Fibroblast of lung (primary cell): ENCODE measurements at regions not wholly inside any gene's neighbourhood (a gene's known extent, or its start where the extent isn't known, plus 50 kb on each side); places are given as distances from the start of the nearest gene placed in this dataset.
A peak's percentile ranks its signal among the peaks of the same experiment; 100 is the strongest.

Source experiments
- DNase-seq, 2 donors: peaks; one replicate each; pipeline versions ENCODE4 v3.0.0 to v3.0.0-alpha.2; 2010; ENCODE audit warnings: low read depth in 2 of 2
- H2AFZ ChIP-seq: 2 replicates; pipeline ENCODE4 v1.5.1; 2012; ENCODE audit warnings: low read length, control low read depth, inconsistent platforms
- H3K27ac ChIP-seq: 2 replicates; pipeline ENCODE4 v1.5.1; 2011; ENCODE audit warnings: low read length, control low read depth; ENCODE audit not compliant: insufficient read depth
- H3K27me3 ChIP-seq: 2 replicates; pipeline ENCODE4 v1.5.1; 2011; ENCODE audit warnings: mild to moderate bottlenecking, low read length; ENCODE audit not compliant: control insufficient read depth, insufficient read depth
- H3K36me3 ChIP-seq: 2 replicates; pipeline ENCODE4 v1.5.1; 2011; ENCODE audit warnings: low read length; ENCODE audit not compliant: control insufficient read depth, insufficient read depth
- H3K4me1 ChIP-seq: 2 replicates; pipeline ENCODE4 v1.5.1; 2011; ENCODE audit warnings: low read length; ENCODE audit not compliant: control insufficient read depth, insufficient read depth; ENCODE audit errors: extremely low read depth
- H3K4me2 ChIP-seq: 2 replicates; pipeline ENCODE4 v1.5.1; 2011; ENCODE audit warnings: low read length, control low read depth; ENCODE audit not compliant: insufficient read depth; ENCODE audit errors: extremely low read depth
- H3K4me3 ChIP-seq, 4 experiments: fragments of 200-600 bp in 1 of 4; sonication (generic) in 1 of 4; replicated peaks in 1 of 4; 2 replicates each; pipeline ENCODE4 v1.5.1; 2011 to 2016; ENCODE audit warnings: low read length in 4 of 4, low read depth in 3 of 4, mild to moderate bottlenecking in 3 of 4, control low read depth in 2 of 4, inconsistent platforms in 1 of 4, mixed read lengths in 1 of 4; ENCODE audit not compliant: insufficient read depth in 1 of 4; ENCODE audit errors: control extremely low read depth in 1 of 4
- H3K79me2 ChIP-seq: 2 replicates; pipeline ENCODE4 v1.5.1; 2012; ENCODE audit warnings: mild to moderate bottlenecking, low read length, inconsistent platforms; ENCODE audit not compliant: control insufficient read depth, insufficient read depth
- H3K9ac ChIP-seq: 2 replicates; pipeline ENCODE4 v1.5.1; 2011; ENCODE audit warnings: mild to moderate bottlenecking, low read length, control low read depth; ENCODE audit not compliant: insufficient read depth
- H3K9me3 ChIP-seq: 2 replicates; pipeline ENCODE4 v1.5.1; 2012; ENCODE audit warnings: low read depth, low read length; ENCODE audit not compliant: control insufficient read depth, insufficient read depth
- H4K20me1 ChIP-seq: 2 replicates; pipeline ENCODE4 v1.5.1; 2011; ENCODE audit warnings: low read length; ENCODE audit not compliant: control insufficient read depth, insufficient read depth; ENCODE audit errors: extremely low read depth
- EZH2 ChIP-seq: IDR thresholded peaks from 2 replicates; pipeline ENCODE4 v1.5.1; 2012; ENCODE audit warnings: low read length, control low read depth, mild to moderate bottlenecking; ENCODE audit errors: missing control alignments
- TF ChIP-seq, protein P1 (sequence below), 2 donors: IDR thresholded peaks in 1 of 2; conservative IDR thresholded peaks in 1 of 2; 1 replicate in 1 of 2; 2 replicates in 1 of 2; pipeline ENCODE4 v1.5.1; 2011 to 2012; ENCODE audit warnings: low read length in 2 of 2, control low read depth in 1 of 2, inconsistent platforms in 1 of 2, low read depth in 1 of 2, mild to moderate bottlenecking in 1 of 2

DNA sequence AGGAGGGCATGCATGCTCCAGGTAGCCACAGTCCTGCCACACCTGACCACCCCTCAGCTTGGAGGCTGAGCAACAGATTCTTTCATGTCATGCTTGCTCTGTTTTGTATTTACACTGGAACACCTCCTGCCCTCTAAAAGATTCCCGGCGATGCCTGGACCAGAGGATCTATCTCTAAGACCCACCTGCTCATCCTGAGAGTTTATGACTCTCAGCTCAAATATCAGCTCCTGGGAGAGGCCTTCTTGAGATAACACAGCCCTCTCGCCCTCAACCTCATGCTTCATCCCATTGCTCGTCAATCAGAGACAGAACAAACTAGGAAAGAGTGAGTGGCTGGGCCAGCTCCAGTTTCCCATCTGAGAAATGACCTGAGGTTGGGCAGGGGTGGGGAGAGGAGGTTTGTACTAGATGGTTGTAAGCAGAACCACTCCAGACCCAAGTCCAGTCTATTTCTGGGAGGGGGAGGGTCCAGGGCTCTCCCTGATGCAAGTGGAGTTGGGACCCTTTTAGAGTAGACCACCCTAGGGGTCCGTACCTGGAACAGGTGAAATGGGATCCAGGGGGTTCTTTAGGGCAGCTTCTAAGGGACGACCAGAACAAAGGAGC is 524.5 kb downstream of the MATN1 start:
- Histone ChIP-seq H3K4me3 (no peak overlapping the region), H3K4me2 (no peak overlapping the region), H3K4me1 (no peaks in the 10 kb centered on the region), H3K9ac (no peak overlapping the region), H3K27me3 (no peaks in the 10 kb centered on the region), H3K79me2 (no peaks in the 10 kb centered on the region), H3K9me3 (no peaks in the 10 kb centered on the region), H3K27ac (no peak overlapping the region), H2AFZ (no peak overlapping the region), H3K36me3 (no peaks in the 10 kb centered on the region), H4K20me1 (no peaks in the 10 kb centered on the region)
- DNase-seq: no peak
- no peak for TF ChIP-seq EZH2

DNA sequence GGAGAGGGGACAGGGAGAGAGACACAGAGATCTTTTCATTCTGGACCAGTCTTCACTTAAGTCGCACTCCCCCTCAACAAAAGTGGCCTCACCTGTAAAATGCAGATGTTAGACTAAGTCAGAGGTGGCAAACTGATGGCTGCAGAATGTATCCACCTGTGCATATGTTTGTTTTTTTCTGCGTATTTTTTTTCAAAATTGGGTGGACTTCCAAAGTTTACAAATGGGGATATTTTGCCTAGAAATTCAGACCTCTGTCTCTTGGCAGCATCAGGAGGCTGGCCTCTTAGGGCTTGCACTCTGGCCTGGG is 525.0 kb downstream of the MATN1 start:
- Histone ChIP-seq H3K4me2 (no peak overlapping the region), H3K27ac (no peak overlapping the region), H3K4me3 (no peak overlapping the region), H3K36me3 (no peaks in the 10 kb centered on the region), H4K20me1 (no peaks in the 10 kb centered on the region), H3K4me1 (no peaks in the 10 kb centered on the region), H3K27me3 (no peaks in the 10 kb centered on the region), H2AFZ (no peak overlapping the region), H3K9ac (no peak overlapping the region), H3K9me3 (no peaks in the 10 kb centered on the region), H3K79me2 (no peaks in the 10 kb centered on the region)
- DNase-seq: no peak
- no peak for TF ChIP-seq EZH2
- TF ChIP-seq, protein P1, sequence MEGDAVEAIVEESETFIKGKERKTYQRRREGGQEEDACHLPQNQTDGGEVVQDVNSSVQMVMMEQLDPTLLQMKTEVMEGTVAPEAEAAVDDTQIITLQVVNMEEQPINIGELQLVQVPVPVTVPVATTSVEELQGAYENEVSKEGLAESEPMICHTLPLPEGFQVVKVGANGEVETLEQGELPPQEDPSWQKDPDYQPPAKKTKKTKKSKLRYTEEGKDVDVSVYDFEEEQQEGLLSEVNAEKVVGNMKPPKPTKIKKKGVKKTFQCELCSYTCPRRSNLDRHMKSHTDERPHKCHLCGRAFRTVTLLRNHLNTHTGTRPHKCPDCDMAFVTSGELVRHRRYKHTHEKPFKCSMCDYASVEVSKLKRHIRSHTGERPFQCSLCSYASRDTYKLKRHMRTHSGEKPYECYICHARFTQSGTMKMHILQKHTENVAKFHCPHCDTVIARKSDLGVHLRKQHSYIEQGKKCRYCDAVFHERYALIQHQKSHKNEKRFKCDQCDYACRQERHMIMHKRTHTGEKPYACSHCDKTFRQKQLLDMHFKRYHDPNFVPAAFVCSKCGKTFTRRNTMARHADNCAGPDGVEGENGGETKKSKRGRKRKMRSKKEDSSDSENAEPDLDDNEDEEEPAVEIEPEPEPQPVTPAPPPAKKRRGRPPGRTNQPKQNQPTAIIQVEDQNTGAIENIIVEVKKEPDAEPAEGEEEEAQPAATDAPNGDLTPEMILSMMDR (conservative IDR thresholded peaks at IDR 0.05 in 1 of 2, IDR thresholded peaks at IDR 0.05 in 1 of 2; ENCODE audit: low read depth in 1 of 2, low read length in 2 of 2): no peak

DNA sequence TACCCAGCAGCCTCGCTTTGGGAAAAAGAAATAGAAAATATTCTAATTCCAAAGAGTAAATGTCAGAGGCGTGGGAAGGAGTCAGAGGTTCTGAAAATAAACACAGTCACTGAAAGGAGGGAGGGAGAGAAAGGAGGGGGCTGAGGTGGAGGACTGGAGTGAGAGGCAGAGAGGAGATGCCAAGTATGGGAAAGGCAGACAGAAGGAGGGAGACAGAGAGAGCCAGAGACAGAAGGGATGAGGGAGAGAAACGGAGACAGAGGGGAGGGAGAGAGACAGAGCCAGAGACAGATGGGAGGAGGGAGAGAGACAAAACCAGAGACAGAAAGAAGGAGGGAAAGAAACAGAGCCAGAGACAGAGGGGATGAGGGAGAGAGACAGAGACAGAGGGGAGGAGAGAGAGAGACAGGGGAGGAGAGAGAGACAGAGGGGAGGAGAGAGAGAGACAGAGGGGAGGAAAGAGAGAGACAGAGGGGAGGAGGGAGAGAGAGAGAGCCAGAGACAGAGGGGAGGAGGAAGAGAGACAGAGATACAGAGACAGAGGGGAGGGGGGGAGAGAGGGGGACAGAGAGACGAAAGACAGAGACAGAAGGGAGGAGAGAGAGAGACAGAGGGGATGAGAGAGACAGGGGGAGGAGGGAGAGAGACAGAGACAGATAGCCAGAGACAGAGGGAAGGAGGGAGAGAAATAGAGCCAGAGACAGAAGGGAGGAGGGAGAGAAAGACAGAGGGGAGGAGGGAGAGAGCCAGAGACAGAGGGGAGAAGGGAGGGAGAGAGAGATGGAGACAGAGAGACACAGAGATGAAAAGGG is 525.5 kb downstream of the MATN1 start:
- no peak overlapping the region for H3K27ac ChIP-seq
- TF ChIP-seq, protein P1 (conservative IDR thresholded peaks at IDR 0.05 in 1 of 2, IDR thresholded peaks at IDR 0.05 in 1 of 2; ENCODE audit: low read depth in 1 of 2, low read length in 2 of 2): no peak
- no peak for TF ChIP-seq EZH2
- no peaks in the 10 kb centered on the region for H3K79me2 ChIP-seq
- H4K20me1 ChIP-seq: no peaks in the 10 kb centered on the region
- H3K9me3 ChIP-seq: no peaks in the 10 kb centered on the region
- H3K4me3 ChIP-seq: no peak overlapping the region
- no peaks in the 10 kb centered on the region for H3K4me1 ChIP-seq
- peak; percentile 62 to 65 for DNase-seq
- no peak overlapping the region for H3K4me2 ChIP-seq
- no peak overlapping the region for H2AFZ ChIP-seq
- H3K36me3 ChIP-seq: no peaks in the 10 kb centered on the region
- no peak overlapping the region for H3K9ac ChIP-seq
- no peaks in the 10 kb centered on the region for H3K27me3 ChIP-seq
